Fibroblast of lung (primary cell): ENCODE measurements at regions not wholly inside any gene's neighbourhood (a gene's known extent, or its start where the extent isn't known, plus 50 kb on each side); places are given as distances from the start of the nearest gene placed in this dataset.

Experiments used
- DNase-seq, 2 donors: peaks; one replicate each; pipeline versions ENCODE4 v3.0.0 to v3.0.0-alpha.2; 2010; ENCODE audit warnings: low read depth in 2 of 2
- H2AFZ ChIP-seq: 2 replicates; pipeline ENCODE4 v1.5.1; 2012; ENCODE audit warnings: low read length, control low read depth, inconsistent platforms
- H3K27ac ChIP-seq: 2 replicates; pipeline ENCODE4 v1.5.1; 2011; ENCODE audit warnings: low read length, control low read depth; ENCODE audit not compliant: insufficient read depth
- H3K27me3 ChIP-seq: 2 replicates; pipeline ENCODE4 v1.5.1; 2011; ENCODE audit warnings: mild to moderate bottlenecking, low read length; ENCODE audit not compliant: control insufficient read depth, insufficient read depth
- H3K36me3 ChIP-seq: 2 replicates; pipeline ENCODE4 v1.5.1; 2011; ENCODE audit warnings: low read length; ENCODE audit not compliant: control insufficient read depth, insufficient read depth
- H3K4me1 ChIP-seq: 2 replicates; pipeline ENCODE4 v1.5.1; 2011; ENCODE audit warnings: low read length; ENCODE audit not compliant: control insufficient read depth, insufficient read depth; ENCODE audit errors: extremely low read depth
- H3K4me2 ChIP-seq: 2 replicates; pipeline ENCODE4 v1.5.1; 2011; ENCODE audit warnings: low read length, control low read depth; ENCODE audit not compliant: insufficient read depth; ENCODE audit errors: extremely low read depth
- H3K4me3 ChIP-seq, 4 experiments: fragments of 200-600 bp in 1 of 4; sonication (generic) in 1 of 4; replicated peaks in 1 of 4; 2 replicates each; pipeline ENCODE4 v1.5.1; 2011 to 2016; ENCODE audit warnings: low read length in 4 of 4, low read depth in 3 of 4, mild to moderate bottlenecking in 3 of 4, control low read depth in 2 of 4, inconsistent platforms in 1 of 4, mixed read lengths in 1 of 4; ENCODE audit not compliant: insufficient read depth in 1 of 4; ENCODE audit errors: control extremely low read depth in 1 of 4
- H3K79me2 ChIP-seq: 2 replicates; pipeline ENCODE4 v1.5.1; 2012; ENCODE audit warnings: mild to moderate bottlenecking, low read length, inconsistent platforms; ENCODE audit not compliant: control insufficient read depth, insufficient read depth
- H3K9ac ChIP-seq: 2 replicates; pipeline ENCODE4 v1.5.1; 2011; ENCODE audit warnings: mild to moderate bottlenecking, low read length, control low read depth; ENCODE audit not compliant: insufficient read depth
- H3K9me3 ChIP-seq: 2 replicates; pipeline ENCODE4 v1.5.1; 2012; ENCODE audit warnings: low read depth, low read length; ENCODE audit not compliant: control insufficient read depth, insufficient read depth
- H4K20me1 ChIP-seq: 2 replicates; pipeline ENCODE4 v1.5.1; 2011; ENCODE audit warnings: low read length; ENCODE audit not compliant: control insufficient read depth, insufficient read depth; ENCODE audit errors: extremely low read depth
- CTCF ChIP-seq, 2 donors: IDR thresholded peaks in 1 of 2; conservative IDR thresholded peaks in 1 of 2; 1 replicate in 1 of 2; 2 replicates in 1 of 2; pipeline ENCODE4 v1.5.1; 2011 to 2012; ENCODE audit warnings: low read length in 2 of 2, control low read depth in 1 of 2, inconsistent platforms in 1 of 2, low read depth in 1 of 2, mild to moderate bottlenecking in 1 of 2
- EZH2 ChIP-seq: IDR thresholded peaks from 2 replicates; pipeline ENCODE4 v1.5.1; 2012; ENCODE audit warnings: low read length, control low read depth, mild to moderate bottlenecking; ENCODE audit errors: missing control alignments

GRCh38 chr3:24756101-24756888 lies 261.6 kb upstream of the THRB start:
- H3K4me3 ChIP-seq: no peak overlapping the region
- TF ChIP-seq EZH2 (no peak), CTCF (conservative IDR thresholded peaks at IDR 0.05 in 1 of 2, IDR thresholded peaks at IDR 0.05 in 1 of 2; ENCODE audit: low read depth in 1 of 2, low read length in 2 of 2) (no peak)
- H3K27ac ChIP-seq: no peak overlapping the region
- H3K4me2 ChIP-seq: no peak overlapping the region
- H3K36me3 ChIP-seq: no peaks in the 10 kb centered on the region
- H2AFZ ChIP-seq: no peak overlapping the region
- no peaks in the 10 kb centered on the region for H4K20me1 ChIP-seq
- H3K27me3 ChIP-seq: no peaks in the 10 kb centered on the region
- H3K9me3 ChIP-seq: no peaks in the 10 kb centered on the region
- no peaks in the 10 kb centered on the region for H3K79me2 ChIP-seq
- DNase-seq: no peak
- H3K9ac ChIP-seq: no peak overlapping the region
- H3K4me1 ChIP-seq: no peaks in the 10 kb centered on the region

GRCh38 chr3:24763393-24763792 lies 268.7 kb upstream of the THRB start:
- Histone ChIP-seq H3K9ac (no peak overlapping the region), H3K79me2 (no peaks in the 10 kb centered on the region), H2AFZ (no peak overlapping the region), H3K36me3 (no peaks in the 10 kb centered on the region), H3K4me2 (no peak overlapping the region), H3K27me3 (no peaks in the 10 kb centered on the region), H3K4me1 (no peaks in the 10 kb centered on the region), H3K9me3 (no peaks in the 10 kb centered on the region), H3K4me3 (no peak overlapping the region), H4K20me1 (no peaks in the 10 kb centered on the region), H3K27ac (no peak overlapping the region)
- TF ChIP-seq CTCF (conservative IDR thresholded peaks at IDR 0.05 in 1 of 2, IDR thresholded peaks at IDR 0.05 in 1 of 2; ENCODE audit: low read depth in 1 of 2, low read length in 2 of 2): no peak
- no peak for TF ChIP-seq EZH2
- DNase-seq: peak; percentile 1 to 8

GRCh38 chr3:24764236-24764915 lies 269.7 kb upstream of the THRB start:
- no peaks in the 10 kb centered on the region for H3K79me2 ChIP-seq
- no peaks in the 10 kb centered on the region for H3K27me3 ChIP-seq
- no peaks in the 10 kb centered on the region for H3K4me1 ChIP-seq
- H3K9ac ChIP-seq: no peak overlapping the region
- no peak overlapping the region for H2AFZ ChIP-seq
- H3K4me3 ChIP-seq: no peak overlapping the region
- H3K4me2 ChIP-seq: no peak overlapping the region
- H3K27ac ChIP-seq: no peak overlapping the region
- H4K20me1 ChIP-seq: no peaks in the 10 kb centered on the region
- no peak for DNase-seq
- no peaks in the 10 kb centered on the region for H3K9me3 ChIP-seq
- H3K36me3 ChIP-seq: no peaks in the 10 kb centered on the region
- TF ChIP-seq EZH2: no peak
- TF ChIP-seq CTCF (conservative IDR thresholded peaks at IDR 0.05 in 1 of 2, IDR thresholded peaks at IDR 0.05 in 1 of 2; ENCODE audit: low read depth in 1 of 2, low read length in 2 of 2): no peak
